Adipocyte (in vitro differentiated cells): ENCODE measurements at regions not wholly inside any gene's neighbourhood (a gene's known extent, or its start where the extent isn't known, plus 50 kb on each side); places are given as distances from the start of the nearest gene placed in this dataset.
A peak's percentile ranks its signal among the peaks of the same experiment; 100 is the strongest.

ENCODE experiments used
- DNase-seq: peaks from one replicate; pipeline ENCODE4 v3.0.0-alpha.2; 2015; ENCODE audit warnings: low read depth
- H3K27me3 ChIP-seq: replicated peaks from 2 replicates; pipeline ENCODE4 v1.7.0; 2013; ENCODE audit warnings: mild to moderate bottlenecking, low read length, moderate library complexity; ENCODE audit not compliant: control insufficient read depth, insufficient read depth
- H3K36me3 ChIP-seq: 2 replicates; pipeline ENCODE4 v1.7.0; 2013; ENCODE audit warnings: low read length, mild to moderate bottlenecking, moderate library complexity; ENCODE audit not compliant: control insufficient read depth, insufficient read depth, severe bottlenecking
- H3K4me1 ChIP-seq: 2 replicates; pipeline ENCODE4 v1.7.0; 2013; ENCODE audit warnings: mild to moderate bottlenecking, low read length, moderate library complexity; ENCODE audit not compliant: control insufficient read depth, insufficient read depth
- H3K4me3 ChIP-seq: 2 replicates; pipeline ENCODE4 v1.7.0; 2013; ENCODE audit warnings: mild to moderate bottlenecking, low read length, moderate library complexity
- H3K9ac ChIP-seq: 2 replicates; pipeline ENCODE4 v1.7.0; 2013; ENCODE audit warnings: mild to moderate bottlenecking, low read length, moderate library complexity
- H3K9me3 ChIP-seq: 2 replicates; pipeline ENCODE4 v1.7.0; 2013; ENCODE audit warnings: mild to moderate bottlenecking, low read length, moderate library complexity; ENCODE audit not compliant: control insufficient read depth

GRCh38 chr12:110794623-110795280 lies 52.0 kb upstream of the CCDC63 start:
- H3K4me1 ChIP-seq = peaks cover 39% of the 10 kb centered on the region
- peak; percentile 27 for DNase-seq
- H3K27me3 ChIP-seq = no peaks in the 10 kb centered on the region
- H3K9ac ChIP-seq = no peak overlapping the region
- no peaks in the 10 kb centered on the region for H3K36me3 ChIP-seq
- H3K9me3 ChIP-seq = peaks cover 6% of the 10 kb centered on the region
- no peak overlapping the region for H3K4me3 ChIP-seq

- Histone ChIP-seq H3K9me3 (peaks cover 14% of the 10 kb centered on the region), H3K4me1 (peaks cover 23% of the 10 kb centered on the region), H3K9ac (no peak overlapping the region), H3K36me3 (no peaks in the 10 kb centered on the region), H3K4me3 (no peak overlapping the region), H3K27me3 (no peaks in the 10 kb centered on the region)
- DNase-seq = no peak
Observed at GRCh38 chr12:110796952-110797351, 49.8 kb upstream of the CCDC63 start.
